ENCODE measurements at regions not wholly inside any gene's neighbourhood (a gene's known extent, or its start where the extent isn't known, plus 50 kb on each side); places are given as distances from the start of the nearest gene placed in this dataset.

DNA sequence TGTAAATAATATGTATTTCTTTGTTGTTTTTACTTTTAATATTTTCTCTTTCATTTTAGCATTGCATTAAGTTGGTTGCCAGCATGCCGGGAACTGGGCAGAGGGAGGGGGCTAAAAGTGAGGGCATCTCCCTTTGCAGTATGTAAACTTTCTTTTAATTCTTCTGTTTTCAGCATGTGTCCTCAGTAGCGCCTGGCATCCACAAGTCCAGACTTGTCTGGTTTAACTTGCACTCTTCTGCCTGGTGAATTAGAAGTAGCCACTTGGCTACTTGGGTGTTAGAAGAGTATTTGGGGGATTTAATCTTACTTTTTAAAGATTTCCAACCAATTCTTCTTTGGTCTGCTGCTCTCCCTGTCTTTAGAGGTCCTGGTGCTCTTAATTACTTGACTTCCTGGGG lies 117.2 kb upstream of the SCAF11 start:
- Mint-ChIP-seq H3K9me3 (no peaks in the 10 kb centered on the region), H3K36me3 (ENCODE audit: low read depth) (no peaks in the 10 kb centered on the region), H3K4me3 (no peak overlapping the region), H3K4me1 (no peaks in the 10 kb centered on the region), H3K27me3 (peaks cover 4% of the 10 kb centered on the region), H3K27ac (no peak overlapping the region)
- CTCF ChIA-PET = no interaction called here
- DNase-seq = no peak
- POLR2A ChIA-PET = no interaction called here

DNA sequence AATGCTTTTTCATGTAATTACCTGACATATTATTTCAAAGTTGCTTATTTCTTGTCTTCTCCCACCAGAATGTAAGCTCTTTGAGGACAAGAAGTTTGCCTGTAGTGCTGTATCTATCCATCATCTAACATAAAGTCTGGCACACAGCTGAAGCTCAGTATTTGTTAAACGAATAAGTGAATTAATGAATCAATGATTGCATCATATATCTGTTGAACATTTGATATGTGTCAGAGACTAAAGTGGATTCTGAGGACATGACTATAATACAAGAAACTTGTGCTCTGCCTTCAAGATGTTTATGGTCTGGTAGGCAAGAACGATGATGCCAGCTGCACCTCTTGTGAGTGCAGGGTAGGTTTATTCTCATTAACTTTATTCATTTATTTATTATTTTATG lies 115.4 kb upstream of the SCAF11 start:
- H3K4me3 Mint-ChIP-seq = no peak overlapping the region
- H3K36me3 Mint-ChIP-seq (ENCODE audit: low read depth) = no peaks in the 10 kb centered on the region
- no peak overlapping the region for H3K27ac Mint-ChIP-seq
- no peaks in the 10 kb centered on the region for H3K9me3 Mint-ChIP-seq
- peaks cover 3% of the 10 kb centered on the region for H3K27me3 Mint-ChIP-seq
- no peak for DNase-seq
- no peaks in the 10 kb centered on the region for H3K4me1 Mint-ChIP-seq
- CTCF ChIA-PET = interaction anchor here (1.2 kb wide), 1 partner anchor 19 kb away, joined by 6 read pairs; no protein-coding TSS in a partner anchor
- POLR2A ChIA-PET = no interaction called here

DNA sequence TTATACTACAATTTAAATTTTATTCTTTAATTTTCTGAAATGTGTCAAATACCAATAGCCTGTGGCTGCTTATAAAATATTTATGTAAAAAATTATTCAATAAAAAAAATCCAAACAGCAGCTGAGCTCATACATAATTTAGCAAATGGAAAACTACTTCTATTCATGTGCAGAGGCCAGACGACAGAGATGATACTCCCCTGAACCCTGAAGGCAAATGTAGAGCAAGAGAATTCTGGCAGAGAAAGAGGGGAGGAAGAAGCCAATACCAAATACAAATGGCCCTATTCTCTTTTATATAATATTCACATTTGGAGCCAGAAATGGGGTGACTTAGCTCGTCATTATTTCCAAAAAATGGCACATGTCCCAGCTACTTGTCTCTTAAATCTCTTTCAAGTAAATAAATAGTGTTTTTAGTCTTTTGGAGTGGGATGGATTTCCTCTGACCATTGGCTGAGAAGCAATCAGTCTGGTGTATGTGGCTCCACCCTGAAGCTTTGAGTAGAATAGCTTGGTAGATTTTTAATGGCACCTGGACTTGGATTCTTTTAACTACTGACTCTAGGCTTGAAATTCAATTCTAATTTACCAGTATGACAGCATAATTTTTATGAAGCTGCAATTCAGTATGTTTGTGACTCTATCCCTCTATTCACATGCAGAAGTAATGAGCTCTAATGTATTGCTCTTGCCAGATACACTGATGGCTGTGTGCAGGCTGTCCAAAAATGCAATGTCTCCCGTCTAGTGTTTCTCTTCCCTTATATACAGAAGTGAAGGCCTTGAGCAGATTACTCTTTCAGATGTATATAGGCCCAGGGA lies 113.4 kb upstream of the SCAF11 start:
- Mint-ChIP-seq H3K27ac (no peak overlapping the region), H3K36me3 (ENCODE audit: low read depth) (no peaks in the 10 kb centered on the region), H3K9me3 (no peaks in the 10 kb centered on the region), H3K4me1 (no peaks in the 10 kb centered on the region), H3K4me3 (no peak overlapping the region), H3K27me3 (peaks cover 7% of the 10 kb centered on the region)
- ChIA-PET CTCF (no interaction called here), POLR2A (no interaction called here)
- DNase-seq = no peak

DNA sequence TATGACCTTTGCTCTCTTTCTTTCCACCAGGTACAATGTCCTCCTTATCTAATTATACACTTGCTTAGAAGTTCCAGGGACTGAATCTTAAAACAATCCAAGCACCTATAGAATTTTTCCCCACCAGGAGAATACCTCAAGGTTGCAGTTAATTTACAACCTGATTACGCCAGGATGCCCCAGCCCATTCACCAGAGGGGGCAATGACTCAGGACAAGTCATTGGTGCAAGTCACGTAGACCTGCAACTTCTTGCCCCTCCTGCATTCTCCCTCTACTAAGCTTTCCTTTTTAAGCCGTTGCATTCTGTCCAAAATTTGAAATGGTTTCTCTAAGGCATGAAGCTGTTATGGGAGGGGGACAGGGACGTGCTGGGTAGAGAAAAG lies 111.1 kb upstream of the SCAF11 start:
- no peaks in the 10 kb centered on the region for H3K36me3 Mint-ChIP-seq (ENCODE audit: low read depth)
- POLR2A ChIA-PET = no interaction called here
- H3K27ac Mint-ChIP-seq = no peak overlapping the region
- no peaks in the 10 kb centered on the region for H3K9me3 Mint-ChIP-seq
- CTCF ChIA-PET = no interaction called here
- no peak overlapping the region for H3K4me3 Mint-ChIP-seq
- no peaks in the 10 kb centered on the region for H3K4me1 Mint-ChIP-seq
- no peak for DNase-seq
- H3K27me3 Mint-ChIP-seq = peaks cover 20% of the 10 kb centered on the region

DNA sequence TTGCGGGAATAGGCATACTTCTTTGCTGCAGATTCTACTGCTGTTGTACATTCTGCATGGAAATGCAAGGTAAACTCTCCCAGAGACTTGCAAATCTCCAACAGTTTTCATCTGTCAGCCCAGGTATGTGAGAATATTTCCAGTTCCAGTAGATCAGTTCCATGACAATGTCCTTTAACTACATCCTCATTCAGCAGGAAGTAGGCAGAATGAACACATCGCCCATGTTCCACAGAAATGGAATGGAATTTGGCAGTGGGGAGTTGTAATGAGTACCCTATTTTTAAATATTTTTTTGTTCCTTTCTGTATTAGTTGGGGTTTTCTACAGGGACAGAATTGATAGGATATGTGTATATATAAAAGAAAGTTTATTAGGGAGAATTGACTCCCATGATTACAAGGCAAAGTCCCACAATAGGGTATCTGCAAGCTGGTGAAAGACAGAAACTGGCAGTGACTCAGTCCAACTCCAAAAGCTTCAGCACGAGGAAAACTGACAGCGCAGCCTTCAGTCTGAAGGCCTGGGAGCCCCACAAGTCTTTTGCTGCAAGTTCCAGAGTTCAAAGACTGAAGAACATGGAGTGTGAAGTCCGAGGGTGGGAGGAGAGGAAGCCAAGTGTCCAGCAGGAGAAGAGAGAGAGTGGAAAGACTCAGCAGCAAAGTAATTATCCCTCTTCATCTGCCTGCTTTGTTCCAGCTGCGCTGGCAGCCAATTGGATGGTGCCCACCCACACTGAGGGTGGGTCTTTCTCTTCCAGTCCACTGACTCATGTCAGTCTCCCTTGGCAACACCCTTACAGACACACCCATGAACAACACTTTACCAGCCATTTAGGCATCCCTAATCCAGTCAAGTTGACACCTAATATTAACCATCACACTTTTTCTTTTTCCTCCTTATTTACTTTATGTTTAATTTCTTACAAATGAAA lies 110.4 kb upstream of the SCAF11 start:
- Mint-ChIP-seq H3K9me3 (no peaks in the 10 kb centered on the region), H3K36me3 (ENCODE audit: low read depth) (no peaks in the 10 kb centered on the region), H3K27ac (no peak overlapping the region), H3K4me1 (no peaks in the 10 kb centered on the region), H3K4me3 (no peak overlapping the region), H3K27me3 (peaks cover 23% of the 10 kb centered on the region)
- ChIA-PET POLR2A (no interaction called here), CTCF (no interaction called here)
- DNase-seq = no peak

DNA sequence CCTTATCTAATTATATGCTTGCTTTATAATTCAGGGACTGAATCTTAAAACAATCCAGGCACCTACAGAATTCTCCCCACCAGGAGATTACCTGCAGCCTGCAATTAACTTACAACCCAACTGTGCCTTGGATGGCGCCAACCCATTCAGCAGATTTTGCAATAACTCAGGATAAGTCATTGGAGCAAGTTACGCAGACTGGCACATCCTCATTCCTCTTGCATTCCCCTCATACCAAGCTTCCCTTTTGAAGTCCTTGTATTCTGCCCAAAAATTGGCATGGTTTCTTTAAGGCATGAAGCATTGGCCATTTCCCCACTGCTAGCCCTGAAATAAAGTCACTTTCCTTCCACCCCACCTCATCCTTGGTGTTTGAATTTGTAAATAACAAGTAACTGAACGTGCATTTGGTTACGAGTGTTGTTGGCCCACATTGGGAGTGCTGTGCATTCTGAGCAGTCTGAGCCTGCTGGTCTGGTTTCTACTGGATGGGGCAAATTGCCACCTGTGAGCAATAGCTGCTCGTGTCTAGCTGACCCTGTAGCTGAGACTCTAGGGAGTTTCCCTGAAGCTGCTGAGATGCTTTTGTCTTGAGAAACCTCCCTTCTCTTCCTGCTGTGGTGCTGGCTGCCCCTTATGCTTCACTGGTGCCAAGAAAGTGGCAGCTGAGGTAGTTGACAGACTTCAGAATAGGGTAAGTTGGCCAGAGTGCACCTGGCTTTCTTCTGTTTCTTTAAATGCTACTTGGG lies 99.2 kb upstream of the SCAF11 start:
- CTCF ChIA-PET = no interaction called here
- POLR2A ChIA-PET = no interaction called here
- H3K27ac Mint-ChIP-seq = no peak overlapping the region
- H3K36me3 Mint-ChIP-seq (ENCODE audit: low read depth) = no peaks in the 10 kb centered on the region
- no peaks in the 10 kb centered on the region for H3K4me1 Mint-ChIP-seq
- no peak overlapping the region for H3K4me3 Mint-ChIP-seq
- H3K9me3 Mint-ChIP-seq = peaks cover 21% of the 10 kb centered on the region
- no peaks in the 10 kb centered on the region for H3K27me3 Mint-ChIP-seq
- no peak for DNase-seq

DNA sequence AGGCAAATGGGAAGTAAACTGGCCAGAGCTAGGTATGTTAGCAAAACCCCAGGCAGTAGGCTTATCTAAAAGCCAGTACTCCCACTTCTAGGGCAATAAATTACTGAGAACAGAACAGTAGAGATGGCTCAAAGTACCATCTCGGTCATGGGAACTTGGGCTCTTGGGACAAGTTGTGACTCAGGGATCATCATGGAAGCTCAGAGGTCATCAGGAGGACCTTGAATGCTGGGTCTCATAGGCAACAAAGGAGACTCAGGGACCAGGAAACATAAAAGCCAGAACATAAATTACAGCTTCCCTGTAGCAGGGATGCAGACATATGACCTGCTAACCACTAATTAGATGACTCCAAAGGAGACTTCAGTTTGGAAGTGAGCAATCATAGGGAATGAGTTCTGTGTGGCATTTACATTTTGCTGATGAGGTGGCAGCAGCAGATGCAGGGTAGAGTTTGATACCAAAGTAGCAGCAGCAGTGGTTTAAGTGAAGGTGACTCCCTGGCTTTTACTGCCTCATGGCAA lies 97.6 kb upstream of the SCAF11 start:
- Mint-ChIP-seq H3K27me3 (no peaks in the 10 kb centered on the region), H3K36me3 (ENCODE audit: low read depth) (no peaks in the 10 kb centered on the region), H3K4me3 (no peak overlapping the region), H3K9me3 (peaks cover 26% of the 10 kb centered on the region), H3K4me1 (no peaks in the 10 kb centered on the region), H3K27ac (no peak overlapping the region)
- CTCF ChIA-PET = interaction anchor here (1.5 kb wide), 1 partner anchor 16 kb away, joined by 4 read pairs; no protein-coding TSS in a partner anchor
- no peak for DNase-seq
- POLR2A ChIA-PET = no interaction called here

DNA sequence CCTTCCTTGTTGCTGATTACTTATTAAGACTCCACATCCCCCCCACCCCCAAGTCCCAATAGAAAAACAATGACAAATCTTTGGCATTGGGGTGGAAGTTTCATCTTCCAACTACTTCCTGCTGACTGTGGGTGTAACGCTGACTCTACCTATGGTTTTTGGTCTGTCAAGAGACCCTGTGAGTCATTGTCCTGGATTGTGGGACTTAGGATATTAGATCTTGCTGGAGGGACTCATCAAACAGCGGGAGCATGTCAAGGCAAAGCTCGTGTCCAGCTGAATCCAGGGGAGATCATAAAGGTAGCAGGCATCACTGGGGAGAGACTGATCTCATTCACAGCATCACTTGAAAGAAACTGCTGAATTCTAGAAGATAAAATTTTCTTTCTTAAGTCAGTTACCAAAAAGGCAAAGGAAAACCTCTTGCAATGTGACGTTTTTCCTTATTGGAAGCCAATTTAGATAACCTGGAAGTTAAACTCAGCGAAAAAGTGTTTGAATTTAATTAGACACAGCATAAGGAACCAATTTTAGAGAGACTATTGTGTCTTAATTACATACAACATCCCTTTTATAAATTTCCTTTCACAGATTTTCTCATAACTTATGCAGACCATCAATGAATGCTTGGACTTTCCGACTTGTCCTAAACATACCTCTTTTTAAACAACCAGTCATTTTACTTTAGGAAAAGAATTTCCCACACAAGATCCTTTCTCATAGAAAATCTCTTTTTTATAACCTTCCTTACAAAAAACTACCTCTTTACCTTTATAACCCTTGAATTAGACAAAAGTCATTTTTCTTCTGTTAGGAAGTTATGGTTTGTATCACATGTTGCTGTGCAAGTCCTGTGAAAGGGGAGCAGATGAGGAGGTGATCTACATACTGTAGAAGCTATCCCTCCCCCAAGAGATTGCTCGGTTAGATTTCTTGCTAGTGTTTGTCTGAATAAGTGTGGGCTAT lies 94.6 kb upstream of the SCAF11 start:
- ChIA-PET CTCF (no interaction called here), POLR2A (interaction anchor here (0.7 kb wide), 1 partner anchor 34 kb away, joined by 3 read pairs; no protein-coding TSS in a partner anchor)
- H3K36me3 Mint-ChIP-seq (ENCODE audit: low read depth) = no peaks in the 10 kb centered on the region
- no peaks in the 10 kb centered on the region for H3K4me1 Mint-ChIP-seq
- peaks cover 20% of the 10 kb centered on the region for H3K9me3 Mint-ChIP-seq
- H3K27ac Mint-ChIP-seq = no peak overlapping the region
- no peak for DNase-seq
- H3K27me3 Mint-ChIP-seq = no peaks in the 10 kb centered on the region
- H3K4me3 Mint-ChIP-seq = no peak overlapping the region

DNA sequence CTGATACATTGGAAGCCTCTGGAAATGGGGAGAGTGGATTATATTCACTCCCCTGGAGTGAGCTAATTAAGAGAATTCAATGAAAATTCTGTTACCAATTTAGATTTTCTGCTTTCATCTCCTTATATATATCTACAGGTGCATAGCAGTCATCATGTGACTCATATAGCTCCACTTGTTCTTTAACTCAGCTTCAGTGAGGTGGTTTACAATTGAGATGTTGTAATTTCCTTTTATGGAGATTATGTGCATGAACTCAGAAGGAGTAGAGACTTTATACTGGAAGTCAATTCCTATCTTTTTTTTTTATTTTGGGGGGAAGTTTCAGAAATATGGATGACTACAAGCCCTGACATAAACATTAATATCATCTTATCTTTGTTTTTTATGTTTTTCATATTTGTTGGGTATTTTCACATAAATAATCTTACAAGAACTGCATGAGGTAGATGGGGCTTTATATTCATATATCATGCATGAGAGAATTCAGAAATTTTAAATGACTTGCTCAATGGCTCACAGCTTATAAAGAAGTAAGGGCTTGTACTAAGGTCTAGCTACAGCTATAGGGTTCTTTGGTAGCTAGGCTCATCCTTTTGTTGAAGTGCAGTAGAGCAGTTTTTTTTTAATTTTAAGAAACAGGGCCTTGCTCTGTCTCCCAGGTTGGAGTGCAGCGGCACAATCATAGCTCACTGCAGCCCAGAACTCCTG lies 92.3 kb upstream of the SCAF11 start:
- POLR2A ChIA-PET = no interaction called here
- H3K9me3 Mint-ChIP-seq = peaks cover 30% of the 10 kb centered on the region
- no peak overlapping the region for H3K27ac Mint-ChIP-seq
- no peaks in the 10 kb centered on the region for H3K36me3 Mint-ChIP-seq (ENCODE audit: low read depth)
- CTCF ChIA-PET = no interaction called here
- no peaks in the 10 kb centered on the region for H3K27me3 Mint-ChIP-seq
- no peaks in the 10 kb centered on the region for H3K4me1 Mint-ChIP-seq
- H3K4me3 Mint-ChIP-seq = no peak overlapping the region
- no peak for DNase-seq

DNA sequence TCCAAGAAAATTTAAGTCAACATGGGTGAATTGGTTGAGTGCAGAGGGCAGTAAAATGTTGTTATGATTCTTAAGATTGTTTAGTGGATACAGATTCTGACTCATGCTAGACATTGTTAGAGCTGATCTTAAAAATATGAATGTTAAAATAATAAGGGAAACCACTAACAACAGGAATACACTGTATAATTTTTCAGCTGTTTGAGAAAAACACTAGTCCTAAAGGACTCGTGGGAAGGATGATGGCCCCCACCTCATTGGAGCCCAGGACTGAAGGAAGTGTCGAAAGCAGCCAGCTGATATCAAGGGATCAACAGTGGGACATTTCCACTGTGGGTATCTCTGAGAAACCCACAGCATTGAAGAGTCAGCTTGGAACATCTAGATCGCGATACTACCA lies 82.9 kb upstream of the SCAF11 start:
- POLR2A ChIA-PET = no interaction called here
- peaks cover 5% of the 10 kb centered on the region for H3K9me3 Mint-ChIP-seq
- no peak for DNase-seq
- no peak overlapping the region for H3K27ac Mint-ChIP-seq
- H3K4me1 Mint-ChIP-seq = peaks cover 7% of the 10 kb centered on the region
- H3K4me3 Mint-ChIP-seq = no peak overlapping the region
- CTCF ChIA-PET = interaction anchor here (0.7 to 1.7 kb wide), 4 partner anchors 51 to 230 kb away, joined by 3 to 6 read pairs (median 4); no protein-coding TSS in a partner anchor
- peaks cover 13% of the 10 kb centered on the region for H3K27me3 Mint-ChIP-seq
- no peaks in the 10 kb centered on the region for H3K36me3 Mint-ChIP-seq (ENCODE audit: low read depth)

DNA sequence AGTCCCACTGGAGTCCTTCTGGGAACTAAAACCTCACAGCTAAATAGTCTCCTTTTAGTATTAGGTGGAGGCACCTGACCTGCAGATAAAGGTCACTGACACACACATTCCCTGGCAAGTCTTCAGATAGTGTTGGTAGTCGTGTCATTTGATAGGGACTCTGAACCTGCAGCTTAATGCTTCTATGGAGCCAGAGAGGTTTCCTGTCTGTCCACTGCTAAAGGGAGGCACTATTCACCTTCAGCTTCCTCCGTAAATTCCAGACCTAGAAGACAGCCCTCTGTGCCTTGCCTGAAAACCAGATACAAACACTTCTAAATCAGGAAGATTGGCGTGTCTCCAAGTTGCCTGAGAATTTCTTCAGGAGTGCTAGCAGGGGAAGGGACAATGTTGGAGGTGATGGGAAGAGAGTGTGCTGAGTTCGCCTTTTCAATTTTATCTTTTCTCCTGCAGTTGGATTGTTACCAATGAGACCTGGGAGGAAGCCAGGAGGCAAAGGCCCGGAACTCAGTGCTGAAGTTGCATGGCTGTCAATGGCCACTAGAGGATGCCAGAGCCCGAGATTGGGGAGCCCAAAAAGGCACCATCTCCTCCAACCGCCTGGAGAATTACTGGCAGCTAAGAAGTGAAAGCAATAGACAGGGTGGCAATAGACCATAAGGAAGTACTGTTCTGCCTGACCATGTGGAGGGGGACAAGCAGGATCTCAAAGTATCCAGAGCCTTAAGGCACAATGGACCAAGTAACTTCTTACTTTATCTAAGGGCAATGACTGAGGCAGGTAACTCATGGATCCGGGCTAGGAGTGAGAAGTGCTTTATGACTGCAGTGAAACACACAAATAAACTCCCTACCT lies 81.6 kb upstream of the SCAF11 start:
- H3K4me1 Mint-ChIP-seq = peaks cover 7% of the 10 kb centered on the region
- no peak overlapping the region for H3K4me3 Mint-ChIP-seq
- ChIA-PET POLR2A (interaction anchor here (0.8 to 1.6 kb wide), 3 partner anchors 81 to 199 kb away, joined by 3 to 6 read pairs (median 3); partner anchors contain the start of genes SCAF11 and SLC38A1), CTCF (interaction anchor here (0.8 to 1.7 kb wide), 7 partner anchors 9 to 948 kb away, joined by 3 to 5 read pairs (median 3); no protein-coding TSS in a partner anchor)
- peak; percentile 66 for DNase-seq
- H3K36me3 Mint-ChIP-seq (ENCODE audit: low read depth) = no peaks in the 10 kb centered on the region
- H3K9me3 Mint-ChIP-seq = no peaks in the 10 kb centered on the region
- H3K27me3 Mint-ChIP-seq = peaks cover 13% of the 10 kb centered on the region
- no peak overlapping the region for H3K27ac Mint-ChIP-seq

All from activated CD4-positive, alpha-beta memory T cell treated with anti-CD3 and anti-CD28 coated beads, Interleukin-2, amount 10 ng/mL, durations not matched to agents 7 days and 5 days (primary cell).